Left lung (tissue), 4 donors: ENCODE measurements at regions not wholly inside any gene's neighbourhood (a gene's known extent, or its start where the extent isn't known, plus 50 kb on each side); places are given as distances from the start of the nearest gene placed in this dataset.

Experiments used
- ATAC-seq: fragments of 200-7000 bp; cut with Tn5 transposase; one replicate; pipeline ENCODE4 v1.9.1; 2020; ENCODE audit warnings: moderate library complexity
- DNase-seq, 4 donors: peaks; one replicate each; pipeline ENCODE4 v3.0.0-alpha.2; 2013 to 2020
- H3K27ac ChIP-seq, 2 donors: fragments of 200-600 bp; sonication (generic) in 1 of 2; one replicate each; pipeline versions ENCODE4 v1.5.0 to v1.8.0; 2020 to 2021
- H3K27me3 ChIP-seq, 2 donors: fragments of 200-600 bp; sonication (generic) in 1 of 2; one replicate each; pipeline versions ENCODE4 v1.5.0 to v1.8.0; 2020 to 2021
- H3K36me3 ChIP-seq, 2 donors: fragments of 200-600 bp; sonication (generic) in 1 of 2; one replicate each; pipeline versions ENCODE4 v1.5.0 to v1.8.0; 2020 to 2021
- H3K4me1 ChIP-seq, 2 donors: fragments of 200-600 bp; one replicate each; pipeline ENCODE4 v1.8.0; 2021
- H3K4me3 ChIP-seq, 2 donors: fragments of 200-600 bp; sonication (generic) in 1 of 2; one replicate each; pipeline versions ENCODE4 v1.5.0 to v1.8.0; 2020 to 2021; ENCODE audit warnings: mild to moderate bottlenecking in 1 of 2
- H3K9me3 ChIP-seq, 2 donors: fragments of 200-600 bp; sonication (generic) in 1 of 2; one replicate each; pipeline versions ENCODE4 v1.5.0 to v1.8.0; 2020 to 2021
- intact Hi-C, 2 donors: fragments of 100-400 bp; cut with DNase I; formaldehyde crosslinking; loops; one replicate each; pipeline versions ENCODE4 v1.11.2 to v1.14.2; 2022
- TF ChIP-seq, protein P1 (sequence below), 2 donors: fragments of 200-600 bp; sonication (generic) in 1 of 2; IDR thresholded peaks; one replicate each; pipeline versions ENCODE4 v1.5.0 to v1.8.0; 2021; ENCODE audit warnings: antibody characterized with exemption in 2 of 2
- donor health status: DM: no; HTN: yes; CAD: no.
- donor health status: DM: no; HTN: no; CAD: no.

DNA sequence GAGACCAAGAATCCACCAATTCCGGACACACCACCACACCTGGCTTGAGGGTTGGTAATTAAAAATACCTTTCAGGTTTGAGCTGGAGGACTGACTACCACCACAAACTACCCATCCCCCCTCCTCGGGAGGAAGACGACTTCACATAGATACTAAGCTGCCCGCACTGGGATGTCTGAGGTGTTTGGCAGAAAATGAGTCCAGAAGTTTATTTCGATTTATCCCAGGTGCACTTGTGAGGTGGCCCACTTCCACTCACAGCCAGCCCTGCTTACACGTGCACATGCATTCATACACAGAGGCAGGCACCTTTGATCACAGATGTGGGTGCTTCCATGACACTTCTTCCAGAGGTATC is 187.1 kb downstream of the ID4 start:
- Histone ChIP-seq H3K9me3 (no peaks in the 10 kb centered on the region), H3K4me3 (no peak overlapping the region), H3K4me1 (no peaks in the 10 kb centered on the region), H3K27ac (no peak overlapping the region), H3K27me3 (peaks cover 0 to 4% of the 10 kb centered on the region in 2 donors), H3K36me3 (no peaks in the 10 kb centered on the region)
- ATAC-seq (no peak), DNase-seq (no peak)
- TF ChIP-seq, protein P1, sequence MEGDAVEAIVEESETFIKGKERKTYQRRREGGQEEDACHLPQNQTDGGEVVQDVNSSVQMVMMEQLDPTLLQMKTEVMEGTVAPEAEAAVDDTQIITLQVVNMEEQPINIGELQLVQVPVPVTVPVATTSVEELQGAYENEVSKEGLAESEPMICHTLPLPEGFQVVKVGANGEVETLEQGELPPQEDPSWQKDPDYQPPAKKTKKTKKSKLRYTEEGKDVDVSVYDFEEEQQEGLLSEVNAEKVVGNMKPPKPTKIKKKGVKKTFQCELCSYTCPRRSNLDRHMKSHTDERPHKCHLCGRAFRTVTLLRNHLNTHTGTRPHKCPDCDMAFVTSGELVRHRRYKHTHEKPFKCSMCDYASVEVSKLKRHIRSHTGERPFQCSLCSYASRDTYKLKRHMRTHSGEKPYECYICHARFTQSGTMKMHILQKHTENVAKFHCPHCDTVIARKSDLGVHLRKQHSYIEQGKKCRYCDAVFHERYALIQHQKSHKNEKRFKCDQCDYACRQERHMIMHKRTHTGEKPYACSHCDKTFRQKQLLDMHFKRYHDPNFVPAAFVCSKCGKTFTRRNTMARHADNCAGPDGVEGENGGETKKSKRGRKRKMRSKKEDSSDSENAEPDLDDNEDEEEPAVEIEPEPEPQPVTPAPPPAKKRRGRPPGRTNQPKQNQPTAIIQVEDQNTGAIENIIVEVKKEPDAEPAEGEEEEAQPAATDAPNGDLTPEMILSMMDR (IDR thresholded peaks at IDR 0.05), result no peak
- intact Hi-C loops, result no loop called here

DNA sequence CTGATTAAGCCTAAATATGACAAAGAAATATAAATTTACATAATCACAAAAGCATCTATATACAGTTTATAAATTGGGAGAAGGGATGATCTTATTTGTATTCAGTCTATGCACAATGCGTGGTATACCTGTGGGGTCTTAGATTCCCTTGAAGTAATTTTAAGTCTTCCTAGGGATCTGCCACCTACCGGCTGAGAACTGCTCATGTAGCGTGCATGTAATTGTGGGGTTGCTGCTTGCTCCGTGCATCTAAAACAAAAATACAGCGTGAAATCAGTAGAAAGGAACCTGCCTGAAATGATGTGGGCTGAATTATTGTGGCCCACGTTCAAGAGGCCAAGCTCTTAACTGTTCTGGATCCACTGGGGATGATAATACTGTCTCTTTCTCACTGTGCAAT is 187.3 kb downstream of the MBOAT1 start:
- Histone ChIP-seq H3K27ac (no peak overlapping the region), H3K4me1 (no peaks in the 10 kb centered on the region), H3K27me3 (peaks cover 0 to 4% of the 10 kb centered on the region in 2 donors), H3K9me3 (no peaks in the 10 kb centered on the region), H3K4me3 (no peak overlapping the region), H3K36me3 (no peaks in the 10 kb centered on the region)
- TF ChIP-seq, protein P1 (IDR thresholded peaks at IDR 0.05), result no peak
- intact Hi-C loops, result no loop called here
- DNase-seq, result no peak
- no peak for ATAC-seq

GRCh38 chr6:20025681-20026080 is 186.6 kb downstream of the MBOAT1 start:
- Histone ChIP-seq H3K4me3 (no peak overlapping the region), H3K9me3 (no peaks in the 10 kb centered on the region), H3K36me3 (no peaks in the 10 kb centered on the region), H3K27ac (no peak overlapping the region), H3K4me1 (no peaks in the 10 kb centered on the region), H3K27me3 (peaks cover 0 to 4% of the 10 kb centered on the region in 2 donors)
- intact Hi-C loops, result no loop called here
- DNase-seq, result no peak
- TF ChIP-seq, protein P1 (IDR thresholded peaks at IDR 0.05), result no peak
- no peak for ATAC-seq

DNA sequence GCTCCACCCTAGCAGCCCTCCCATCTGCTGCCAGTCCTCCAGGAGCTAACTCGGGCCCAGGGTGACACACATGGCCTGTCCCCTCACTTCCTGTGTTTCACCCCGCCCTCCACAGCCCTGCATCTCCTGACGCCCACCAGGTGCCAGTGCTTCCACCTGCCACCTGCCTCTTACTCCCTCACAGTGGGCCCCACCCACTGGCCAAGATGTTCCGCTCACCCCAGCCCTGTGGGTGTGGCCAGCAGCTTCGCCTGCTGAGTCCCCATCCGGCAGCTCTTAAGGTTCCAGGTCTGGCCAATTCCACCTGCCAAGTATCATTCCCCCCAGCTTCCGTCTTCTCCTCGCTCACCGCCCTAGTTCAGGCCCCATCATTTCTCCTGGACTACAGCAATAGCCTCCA is 184.1 kb downstream of the MBOAT1 start:
- Histone ChIP-seq H3K4me1 (no peaks in the 10 kb centered on the region), H3K36me3 (no peaks in the 10 kb centered on the region), H3K9me3 (no peaks in the 10 kb centered on the region), H3K27ac (no peak overlapping the region), H3K27me3 (peaks cover 0 to 14% of the 10 kb centered on the region in 2 donors), H3K4me3 (no peak overlapping the region)
- ATAC-seq (no peak), DNase-seq (no peak)
- intact Hi-C loops, result no loop called here
- TF ChIP-seq, protein P1 (IDR thresholded peaks at IDR 0.05), result no peak

DNA sequence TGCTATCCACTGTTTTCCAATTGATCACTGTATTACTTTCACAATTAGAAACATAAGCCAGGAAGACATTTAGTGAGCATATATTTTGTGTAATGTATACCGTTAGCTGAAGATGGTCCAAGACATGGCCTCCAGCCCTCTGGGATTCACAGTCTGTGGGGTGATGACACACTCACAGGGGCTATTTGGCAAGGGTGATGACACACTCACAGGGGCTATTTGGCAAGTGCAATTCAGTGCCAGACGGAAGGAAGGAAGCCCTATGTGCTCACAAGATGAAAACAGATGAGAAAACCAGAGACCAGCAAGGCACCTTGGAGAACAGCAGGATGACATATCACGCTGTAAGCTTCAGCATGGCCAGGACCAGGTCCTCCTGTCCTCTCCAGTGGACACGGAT is 183.7 kb downstream of the MBOAT1 start:
- Histone ChIP-seq H3K9me3 (no peaks in the 10 kb centered on the region), H3K27me3 (peaks cover 0 to 14% of the 10 kb centered on the region in 2 donors), H3K4me3 (no peak overlapping the region), H3K36me3 (no peaks in the 10 kb centered on the region), H3K4me1 (no peaks in the 10 kb centered on the region), H3K27ac (no peak overlapping the region)
- ATAC-seq (no peak), DNase-seq (no peak)
- TF ChIP-seq, protein P1 (IDR thresholded peaks at IDR 0.05), result no peak
- intact Hi-C loops, result no loop called here
